ENCODE measurements at regions not wholly inside any gene's neighbourhood (a gene's known extent, or its start where the extent isn't known, plus 50 kb on each side); places are given as distances from the start of the nearest gene placed in this dataset.

GRCh38 chr20:48024539-48024938, 239.3 kb upstream of the SULF2 start:
- TF ChIP-seq CTCF (conservative IDR thresholded peaks at IDR 0.05; ENCODE audit: low read depth, low read length) (no peak), EZH2 (IDR thresholded peaks at IDR 0.05; ENCODE audit: borderline replicate concordance, low read depth, low read length, poor library complexity, severe bottlenecking) (no peak)

Data from A673 (cell line).